SH-SY5Y (cell line): ENCODE measurements at regions not wholly inside any gene's neighbourhood (a gene's known extent, or its start where the extent isn't known, plus 50 kb on each side); places are given as distances from the start of the nearest gene placed in this dataset.

Source experiments
- GATA2 ChIP-seq: IDR thresholded peaks from 2 replicates; pipeline ENCODE4 v1.6.1; 2011; ENCODE audit warnings: mild to moderate bottlenecking, low read depth, low read length
- GATA3 ChIP-seq: IDR thresholded peaks from 2 replicates; pipeline ENCODE4 v1.6.1; 2011; ENCODE audit warnings: low read depth, mild to moderate bottlenecking, low read length, moderate library complexity

- TF ChIP-seq GATA3 (no peak), GATA2 (no peak)
Measured at GRCh38 chr14:95015046-95015445, 142.3 kb downstream of the DICER1 start.
